ENCODE measurements at regions not wholly inside any gene's neighbourhood (a gene's known extent, or its start where the extent isn't known, plus 50 kb on each side); places are given as distances from the start of the nearest gene placed in this dataset.

- TF ChIP-seq CTCF (IDR thresholded peaks at IDR 0.05; ENCODE audit: low read depth, low read length, missing input control), result no peak
- no peak for TF ChIP-seq TAF1 (conservative IDR thresholded peaks at IDR 0.05)
- no peak for TF ChIP-seq GABPA (IDR thresholded peaks at IDR 0.05 in 1 of 2, conservative IDR thresholded peaks at IDR 0.05 in 1 of 2)
- no peak for TF ChIP-seq YY1 (IDR thresholded peaks at IDR 0.05)
Measured at GRCh38 chr3:124272605-124273151, 280.8 kb upstream of the ROPN1 start.

Measured in liver (tissue), 3 donors.